SKM-1 treated with dmso at 0.1 percent for 144 hours (cell line): ENCODE measurements at regions not wholly inside any gene's neighbourhood (a gene's known extent, or its start where the extent isn't known, plus 50 kb on each side); places are given as distances from the start of the nearest gene placed in this dataset.

Experiments
- DNase-seq: peaks from one replicate; lab custom pipeline; 2025; ENCODE audit not compliant: unreplicated experiment; lab: John Stamatoyannopoulos, UW

GRCh38 chr4:152236519-152237056 lies 299.3 kb downstream of the FBXW7 start:
- no peak for DNase-seq

DNA sequence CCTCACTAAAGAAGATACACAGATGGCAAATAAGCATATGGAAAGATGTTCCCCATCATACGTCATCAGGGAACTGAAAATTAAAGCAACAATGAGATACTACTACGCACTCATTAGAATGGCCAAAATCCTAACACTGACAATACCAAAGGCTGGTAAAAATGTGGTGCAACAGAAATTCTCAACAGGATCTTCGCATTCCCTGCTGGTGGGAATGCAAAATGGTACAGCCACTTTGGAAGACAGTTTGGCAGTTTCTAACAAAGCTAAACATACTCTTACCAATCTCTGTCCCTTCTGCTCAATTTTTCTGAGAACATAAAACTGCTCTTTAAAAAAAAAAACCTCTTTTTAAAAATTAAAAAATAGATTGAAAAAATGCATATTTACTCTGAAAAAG lies 300.2 kb downstream of the FBXW7 start:
- no peak for DNase-seq

DNA sequence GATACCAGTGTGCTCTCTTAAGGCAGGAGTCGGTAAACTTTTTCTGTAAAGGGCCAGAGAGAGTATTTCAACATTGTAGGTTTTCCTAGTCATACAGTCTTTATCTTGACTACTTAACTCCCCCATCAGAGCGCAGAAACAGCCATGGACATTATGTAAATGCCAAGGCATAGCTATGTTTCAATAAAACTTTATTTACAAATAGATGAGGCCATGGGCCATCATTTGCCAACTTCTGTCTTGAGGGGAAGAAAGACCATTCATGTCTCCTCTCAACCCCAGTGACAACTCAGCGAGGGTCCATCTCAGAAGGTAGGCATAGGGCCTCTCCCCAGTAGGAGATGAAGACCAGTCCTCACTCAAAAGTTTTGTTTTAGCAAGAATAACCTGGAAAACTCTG lies 301.3 kb downstream of the FBXW7 start:
- no peak for DNase-seq

GRCh38 chr4:152232271-152232670 lies 303.6 kb downstream of the FBXW7 start:
- no peak for DNase-seq

- DNase-seq = no peak
Measured at GRCh38 chr4:152229782-152230289, 306.1 kb downstream of the FBXW7 start.

GRCh38 chr4:152225680-152226079 lies 310.2 kb downstream of the FBXW7 start:
- no peak for DNase-seq

GRCh38 chr4:152224721-152225420 lies 311.0 kb downstream of the FBXW7 start:
- DNase-seq = no peak

DNA sequence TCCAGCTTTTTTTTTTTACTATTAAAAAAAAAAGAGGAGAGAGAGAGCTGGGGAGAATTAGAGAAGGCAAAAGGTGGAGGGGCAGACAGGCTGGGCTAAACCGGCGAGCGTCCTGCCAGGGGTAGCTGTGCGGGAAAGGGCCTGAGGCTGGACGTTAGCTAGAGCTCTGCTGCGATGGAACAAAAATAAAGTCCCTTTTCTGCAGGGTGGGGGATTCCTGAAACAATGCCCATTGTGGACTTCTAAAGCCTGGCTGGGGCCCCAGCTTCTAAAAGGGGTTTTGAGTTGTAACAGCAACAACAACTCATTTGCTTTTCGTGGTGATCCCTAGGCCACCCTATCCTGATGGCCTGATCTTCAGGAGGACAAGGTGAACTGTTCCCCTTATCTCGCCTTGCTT lies 311.7 kb downstream of the FBXW7 start:
- no peak for DNase-seq

- DNase-seq = no peak
Measured at GRCh38 chr4:152223600-152223999, 312.3 kb downstream of the FBXW7 start.

- DNase-seq = no peak
Measured at GRCh38 chr4:152221816-152222516, 313.9 kb downstream of the FBXW7 start.

DNA sequence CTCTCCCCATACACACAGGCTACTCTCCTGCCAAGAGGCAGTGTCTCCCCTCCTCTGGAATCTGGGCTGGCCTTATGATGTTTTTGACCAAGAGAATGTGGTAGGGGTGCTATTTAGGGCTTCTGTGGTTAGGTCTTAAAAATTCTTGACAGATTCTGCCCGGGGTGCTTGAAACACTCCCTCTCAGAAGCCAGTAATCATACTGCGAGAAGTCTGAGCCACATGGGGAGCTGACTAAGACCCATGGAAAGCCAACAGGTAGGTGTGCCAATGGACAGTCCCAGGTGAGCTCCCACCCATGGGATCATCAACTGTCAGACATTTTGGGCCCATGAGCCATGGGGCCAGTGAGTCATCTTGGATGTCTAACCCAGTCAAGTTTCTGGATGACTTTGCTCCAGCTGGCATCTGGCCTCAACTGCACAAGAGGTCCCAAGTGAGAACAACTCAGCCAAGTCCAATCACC lies 315.7 kb downstream of the FBXW7 start:
- DNase-seq = no peak

DNA sequence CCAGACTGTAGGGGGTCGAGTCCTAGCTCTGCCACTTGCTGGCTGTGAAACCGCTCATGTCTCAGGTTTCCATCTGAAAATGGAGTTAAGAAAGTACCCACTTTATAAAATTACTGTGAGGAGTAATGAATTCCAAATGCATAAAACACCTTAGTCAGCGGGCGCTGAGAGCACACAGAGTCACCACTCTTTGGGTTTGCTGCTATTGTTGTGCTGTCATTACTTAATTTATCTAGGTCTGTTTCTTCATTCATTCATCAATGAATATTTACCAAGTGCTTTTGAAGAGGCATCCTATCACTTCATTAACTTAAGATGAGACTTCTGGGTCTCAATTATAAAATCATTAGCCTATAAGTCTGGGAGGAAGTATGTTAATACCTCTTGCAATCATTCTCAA lies 317.3 kb downstream of the FBXW7 start:
- DNase-seq = no peak

DNA sequence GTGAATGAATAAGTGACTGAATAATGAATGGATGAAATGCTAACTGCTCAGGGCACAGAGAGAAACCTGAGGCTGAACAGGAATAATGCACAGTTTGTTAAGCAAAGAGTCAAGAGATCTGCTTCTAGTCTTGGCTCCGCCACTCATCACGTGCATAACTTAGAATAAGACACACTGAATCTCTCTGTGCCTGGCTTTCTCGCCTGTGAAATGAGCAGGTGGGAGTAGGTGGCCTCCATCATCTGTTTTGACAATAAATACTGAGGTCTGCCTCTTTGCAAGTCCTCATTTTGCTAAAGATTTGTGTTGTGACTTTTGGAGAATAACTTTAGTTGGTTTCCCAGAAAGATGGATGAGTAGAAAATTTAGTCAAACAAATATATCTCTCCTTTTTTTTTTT lies 318.0 kb downstream of the FBXW7 start:
- no peak for DNase-seq

DNA sequence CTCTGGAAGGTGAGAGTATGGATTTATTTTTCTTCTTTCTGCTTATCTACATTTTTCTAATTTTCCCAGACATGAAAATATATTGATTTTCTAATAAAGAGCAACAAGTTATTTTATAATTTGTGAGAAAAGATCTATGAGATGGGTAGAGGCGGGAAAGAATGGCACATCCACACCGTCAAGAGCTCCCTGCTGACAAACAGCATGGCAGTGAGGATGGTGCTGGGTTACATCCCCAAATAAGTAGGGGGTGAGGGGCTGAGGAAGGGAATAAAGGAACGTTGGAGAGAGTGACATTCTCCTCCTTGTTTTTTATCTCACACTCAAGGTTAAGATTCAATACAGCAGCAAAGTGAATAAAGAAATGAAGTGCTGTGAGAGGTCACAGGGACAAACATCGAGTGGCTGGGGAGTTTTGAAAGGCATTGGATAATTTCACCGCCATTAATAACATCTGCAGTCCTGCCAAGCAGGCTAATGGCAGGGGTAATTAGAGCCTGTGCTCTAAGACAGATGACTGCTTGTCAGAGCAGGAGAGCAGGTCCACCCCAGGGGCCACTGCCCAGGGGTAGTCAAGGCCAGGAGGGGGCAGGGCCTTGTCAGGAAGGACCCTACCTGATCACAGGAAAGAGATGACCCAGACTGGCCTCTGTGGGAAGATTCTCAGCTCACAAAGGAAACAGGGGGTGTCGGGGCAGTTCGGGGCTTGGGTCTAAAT lies 323.8 kb downstream of the FBXW7 start:
- no peak for DNase-seq

DNA sequence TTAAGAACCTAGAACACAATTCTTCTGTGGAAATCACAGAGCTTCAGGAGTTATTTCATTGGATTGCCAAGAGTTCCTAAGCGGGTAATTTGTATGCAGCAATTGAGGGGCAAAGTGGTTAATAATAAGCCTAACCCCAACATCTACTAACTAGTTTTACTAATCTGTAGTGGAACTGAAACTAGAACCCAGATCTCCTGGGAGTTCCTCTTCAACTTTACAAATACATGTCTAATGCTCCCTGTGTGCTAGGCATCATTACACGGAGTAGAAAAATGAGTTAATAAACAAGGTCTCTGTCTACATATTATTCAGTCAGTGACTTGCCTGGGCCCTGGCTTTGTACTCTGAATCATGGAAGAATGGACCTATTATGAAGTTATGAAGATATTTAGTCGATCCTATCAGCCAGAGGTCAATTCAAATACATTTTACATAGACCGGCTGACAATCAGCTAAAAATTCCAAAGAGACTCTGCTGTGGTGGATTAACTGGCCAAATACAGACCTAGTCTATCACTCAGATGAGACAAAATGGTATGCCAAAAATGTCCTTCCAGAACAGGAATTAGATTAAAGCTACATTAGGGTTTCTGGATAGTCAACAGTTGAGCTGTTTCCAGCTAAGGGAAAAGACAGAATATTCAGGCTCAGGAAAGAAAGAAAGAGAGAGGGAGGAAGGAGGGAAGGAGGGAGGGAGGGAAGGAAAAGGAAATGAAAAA lies 326.0 kb downstream of the FBXW7 start:
- DNase-seq = no peak

- DNase-seq = no peak
Measured at GRCh38 chr4:152207378-152207720, 328.5 kb downstream of the FBXW7 start.

DNA sequence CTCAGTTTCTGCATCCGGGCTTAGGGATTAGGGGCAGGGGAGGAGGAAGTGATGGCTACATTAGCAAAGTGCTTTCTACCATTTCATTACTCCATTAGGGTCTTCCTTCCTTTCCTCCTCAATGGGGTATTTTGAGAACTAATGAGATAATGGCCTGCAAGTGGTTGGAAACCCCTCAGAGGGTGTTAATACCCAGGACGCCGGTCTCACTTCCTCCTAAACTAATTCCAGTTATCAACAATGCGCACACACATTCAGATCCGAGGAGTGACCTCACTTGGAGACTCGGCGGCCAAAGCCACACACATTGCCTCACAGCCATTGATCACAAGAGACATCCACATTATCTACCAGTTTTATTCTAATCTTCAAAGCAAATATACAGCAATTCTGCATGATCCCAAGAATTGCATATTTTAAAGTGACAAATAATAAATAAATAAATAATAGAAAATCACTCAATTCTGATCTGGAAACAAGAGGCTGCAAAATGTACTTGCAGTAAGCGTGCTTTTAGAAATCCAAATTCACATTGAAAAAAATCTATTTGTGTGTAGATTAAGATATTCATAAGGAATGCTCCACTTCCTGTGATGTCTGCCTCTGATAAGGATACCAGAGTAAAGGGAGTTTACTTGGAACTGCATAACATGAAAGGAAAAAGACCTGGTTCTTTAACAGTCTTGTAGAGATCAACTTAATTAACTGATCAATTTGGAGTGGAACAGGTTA lies 329.1 kb downstream of the FBXW7 start:
- no peak for DNase-seq

- no peak for DNase-seq
Measured at GRCh38 chr4:152206185-152206584, 329.7 kb downstream of the FBXW7 start.

- no peak for DNase-seq
Measured at GRCh38 chr4:152202415-152202814, 333.5 kb downstream of the FBXW7 start.
